ENCODE measurements at regions not wholly inside any gene's neighbourhood (a gene's known extent, or its start where the extent isn't known, plus 50 kb on each side); places are given as distances from the start of the nearest gene placed in this dataset.

DNA sequence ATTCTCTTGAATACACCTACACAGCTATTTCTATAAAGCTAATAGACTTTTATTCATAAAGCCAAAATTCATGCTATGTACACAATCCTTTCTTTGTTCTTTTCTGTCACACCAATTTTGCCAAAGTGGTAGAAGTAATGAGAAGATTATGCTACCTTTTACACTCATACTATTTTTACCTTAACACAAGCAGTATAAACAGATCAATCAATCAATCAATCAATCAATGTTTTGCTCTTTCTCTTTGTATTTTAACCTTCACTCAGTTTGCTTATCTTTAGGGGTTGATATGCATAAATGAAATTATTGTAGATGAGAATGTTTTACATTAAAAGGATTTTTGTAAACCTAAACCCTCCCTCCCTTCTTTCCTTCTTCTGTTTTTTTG lies 878.6 kb downstream of the RAPGEF2 start:
- BruUV-seq (replicated peaks), result no TSS peak
- H3K4me3 ChIP-seq (ENCODE audit: low read depth, low read length, poor library complexity, severe bottlenecking), result no peak overlapping the region
- no peak for TF ChIP-seq EZH2 (IDR thresholded peaks at IDR 0.05; ENCODE audit: borderline replicate concordance, low read depth, low read length, poor library complexity, severe bottlenecking)
- TF ChIP-seq, protein P1, sequence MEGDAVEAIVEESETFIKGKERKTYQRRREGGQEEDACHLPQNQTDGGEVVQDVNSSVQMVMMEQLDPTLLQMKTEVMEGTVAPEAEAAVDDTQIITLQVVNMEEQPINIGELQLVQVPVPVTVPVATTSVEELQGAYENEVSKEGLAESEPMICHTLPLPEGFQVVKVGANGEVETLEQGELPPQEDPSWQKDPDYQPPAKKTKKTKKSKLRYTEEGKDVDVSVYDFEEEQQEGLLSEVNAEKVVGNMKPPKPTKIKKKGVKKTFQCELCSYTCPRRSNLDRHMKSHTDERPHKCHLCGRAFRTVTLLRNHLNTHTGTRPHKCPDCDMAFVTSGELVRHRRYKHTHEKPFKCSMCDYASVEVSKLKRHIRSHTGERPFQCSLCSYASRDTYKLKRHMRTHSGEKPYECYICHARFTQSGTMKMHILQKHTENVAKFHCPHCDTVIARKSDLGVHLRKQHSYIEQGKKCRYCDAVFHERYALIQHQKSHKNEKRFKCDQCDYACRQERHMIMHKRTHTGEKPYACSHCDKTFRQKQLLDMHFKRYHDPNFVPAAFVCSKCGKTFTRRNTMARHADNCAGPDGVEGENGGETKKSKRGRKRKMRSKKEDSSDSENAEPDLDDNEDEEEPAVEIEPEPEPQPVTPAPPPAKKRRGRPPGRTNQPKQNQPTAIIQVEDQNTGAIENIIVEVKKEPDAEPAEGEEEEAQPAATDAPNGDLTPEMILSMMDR (conservative IDR thresholded peaks at IDR 0.05; ENCODE audit: low read depth, low read length), result no peak
- H3K27ac ChIP-seq (ENCODE audit: low read depth, low read length, poor library complexity, severe bottlenecking), result no peak overlapping the region
- POLR2A ChIA-PET (ENCODE audit: low non-redundant PET), result no interaction called here
- DNase-seq (ENCODE audit: low spot score), result no peak
- intact Hi-C loops (cut with micrococcal nuclease; ENCODE audit: unreplicated experiment), result no loop called here
- H3K27me3 ChIP-seq (replicated peaks; ENCODE audit: insufficient read depth, low read depth, low read length, poor library complexity), result no peaks in the 10 kb centered on the region
- H3K9me3 ChIP-seq (ENCODE audit: low read depth, low read length, poor library complexity, severe bottlenecking), result no peaks in the 10 kb centered on the region
- CTCF ChIA-PET, result no interaction called here
- no peaks in the 10 kb centered on the region for H3K36me3 ChIP-seq (ENCODE audit: insufficient read depth, low read length, poor library complexity, severe bottlenecking)
- no peaks in the 10 kb centered on the region for H3K4me1 ChIP-seq (ENCODE audit: insufficient read depth, low read length, poor library complexity, severe bottlenecking)

DNA sequence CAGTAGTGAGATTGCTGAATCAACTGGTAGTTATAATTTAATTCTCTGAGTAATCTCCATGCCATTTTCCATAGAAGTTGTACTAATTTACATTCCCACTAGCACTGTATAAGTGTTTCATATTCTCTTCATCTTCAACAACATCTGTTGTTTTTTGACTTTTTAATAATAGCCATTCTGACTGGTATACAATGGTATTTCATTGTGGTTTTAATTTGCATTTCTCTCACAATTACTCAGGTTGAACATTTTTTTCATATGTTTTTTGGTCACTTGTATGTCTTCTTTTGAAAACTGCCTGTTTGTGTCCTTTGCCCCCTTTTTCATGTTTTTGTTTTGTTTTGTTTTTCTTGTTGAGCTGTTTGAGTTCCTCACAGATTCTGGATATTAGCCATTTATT lies 880.2 kb downstream of the RAPGEF2 start:
- BruUV-seq (replicated peaks), result no TSS peak
- H3K4me3 ChIP-seq (ENCODE audit: low read depth, low read length, poor library complexity, severe bottlenecking), result no peak overlapping the region
- TF ChIP-seq, protein P1 (conservative IDR thresholded peaks at IDR 0.05; ENCODE audit: low read depth, low read length), result no peak
- TF ChIP-seq EZH2 (IDR thresholded peaks at IDR 0.05; ENCODE audit: borderline replicate concordance, low read depth, low read length, poor library complexity, severe bottlenecking), result no peak
- intact Hi-C loops (cut with micrococcal nuclease; ENCODE audit: unreplicated experiment), result no loop called here
- no peak overlapping the region for H3K27ac ChIP-seq (ENCODE audit: low read depth, low read length, poor library complexity, severe bottlenecking)
- H3K27me3 ChIP-seq (replicated peaks; ENCODE audit: insufficient read depth, low read depth, low read length, poor library complexity), result no peaks in the 10 kb centered on the region
- H3K4me1 ChIP-seq (ENCODE audit: insufficient read depth, low read length, poor library complexity, severe bottlenecking), result no peaks in the 10 kb centered on the region
- no peaks in the 10 kb centered on the region for H3K9me3 ChIP-seq (ENCODE audit: low read depth, low read length, poor library complexity, severe bottlenecking)
- POLR2A ChIA-PET (ENCODE audit: low non-redundant PET), result no interaction called here
- DNase-seq (ENCODE audit: low spot score), result no peak
- CTCF ChIA-PET, result no interaction called here
- H3K36me3 ChIP-seq (ENCODE audit: insufficient read depth, low read length, poor library complexity, severe bottlenecking), result no peaks in the 10 kb centered on the region

DNA sequence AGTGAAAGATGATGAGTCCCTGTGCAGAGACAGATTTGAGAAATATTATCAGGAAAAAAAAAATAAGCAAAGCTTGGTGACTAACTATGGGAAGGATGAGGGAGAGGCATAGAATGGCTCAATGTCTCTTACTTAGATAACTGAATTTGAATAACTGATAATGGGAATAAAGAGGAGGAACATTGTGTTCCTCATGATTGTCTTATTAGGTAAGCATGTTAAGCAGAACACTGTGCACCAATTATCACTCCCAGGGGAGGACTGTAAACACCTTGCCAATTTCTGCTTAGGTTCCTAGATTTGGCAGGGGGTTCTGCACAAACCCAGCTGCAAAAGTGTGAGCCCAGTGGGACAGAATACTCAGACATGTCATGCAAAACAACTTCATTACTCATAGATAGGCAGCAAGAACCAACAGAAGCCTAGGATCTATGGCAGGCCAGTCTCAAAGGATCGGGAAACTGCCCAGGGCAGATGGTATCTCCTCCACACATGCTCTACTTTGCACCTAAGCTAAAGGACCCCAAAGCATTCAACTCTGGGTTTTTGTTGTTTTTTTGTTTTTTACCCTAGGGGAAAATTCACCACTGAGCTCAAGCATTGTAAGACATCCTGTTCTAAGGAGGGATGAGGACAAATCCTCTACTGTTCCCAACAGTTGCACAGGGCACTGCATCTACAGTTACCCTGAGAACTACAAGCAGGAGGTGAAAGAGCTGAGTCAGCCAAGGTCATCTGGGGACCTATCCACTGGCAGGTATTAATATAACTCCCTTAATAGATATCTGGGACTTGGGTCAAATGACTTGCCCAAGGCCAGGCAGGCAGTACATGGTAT lies 907.0 kb downstream of the RAPGEF2 start:
- DNase-seq (ENCODE audit: low spot score), result no peak
- Histone ChIP-seq H3K36me3 (ENCODE audit: insufficient read depth, low read length, poor library complexity, severe bottlenecking) (no peaks in the 10 kb centered on the region), H3K27me3 (replicated peaks; ENCODE audit: insufficient read depth, low read depth, low read length, poor library complexity) (no peaks in the 10 kb centered on the region), H3K9me3 (ENCODE audit: low read depth, low read length, poor library complexity, severe bottlenecking) (no peaks in the 10 kb centered on the region), H3K27ac (ENCODE audit: low read depth, low read length, poor library complexity, severe bottlenecking) (no peak overlapping the region), H3K4me3 (ENCODE audit: low read depth, low read length, poor library complexity, severe bottlenecking) (no peak overlapping the region), H3K4me1 (ENCODE audit: insufficient read depth, low read length, poor library complexity, severe bottlenecking) (no peaks in the 10 kb centered on the region)
- intact Hi-C loops (cut with micrococcal nuclease; ENCODE audit: unreplicated experiment), result no loop called here
- no TSS peak for BruUV-seq (replicated peaks)
- ChIA-PET CTCF (no interaction called here), POLR2A (ENCODE audit: low non-redundant PET) (no interaction called here)
- TF ChIP-seq, protein P1 (conservative IDR thresholded peaks at IDR 0.05; ENCODE audit: low read depth, low read length), result no peak
- TF ChIP-seq EZH2 (IDR thresholded peaks at IDR 0.05; ENCODE audit: borderline replicate concordance, low read depth, low read length, poor library complexity, severe bottlenecking), result no peak

Measured in A673 (cell line).